IgD-negative memory B cell (primary cell): ENCODE measurements at regions not wholly inside any gene's neighbourhood (a gene's known extent, or its start where the extent isn't known, plus 50 kb on each side); places are given as distances from the start of the nearest gene placed in this dataset.

ENCODE experiments used
- H3K27ac Mint-ChIP-seq, 3 donors: one replicate each; pipeline ENCODE4 v1.8.0; 2020 to 2022; ENCODE audit warnings: mild to moderate bottlenecking in 3 of 3, mixed read lengths in 3 of 3, moderate library complexity in 1 of 3
- H3K27me3 Mint-ChIP-seq: one replicate; pipeline ENCODE4 v1.8.0; 2021; ENCODE audit warnings: mixed read lengths
- H3K36me3 Mint-ChIP-seq: one replicate; pipeline ENCODE4 v1.8.0; 2020; ENCODE audit warnings: mild to moderate bottlenecking, mixed read lengths
- H3K4me1 Mint-ChIP-seq, 3 donors: one replicate each; pipeline ENCODE4 v1.8.0; 2020 to 2022; ENCODE audit warnings: mixed read lengths in 3 of 3, mild to moderate bottlenecking in 1 of 3
- H3K4me3 Mint-ChIP-seq, 4 donors: one replicate each; pipeline ENCODE4 v1.8.0; 2020 to 2022; ENCODE audit warnings: mild to moderate bottlenecking in 4 of 4, mixed read lengths in 4 of 4, moderate library complexity in 3 of 4
- H3K9me3 Mint-ChIP-seq, 3 donors: one replicate each; pipeline ENCODE4 v1.8.0; 2020 to 2021; ENCODE audit warnings: mixed read lengths in 3 of 3, mild to moderate bottlenecking in 1 of 3

DNA sequence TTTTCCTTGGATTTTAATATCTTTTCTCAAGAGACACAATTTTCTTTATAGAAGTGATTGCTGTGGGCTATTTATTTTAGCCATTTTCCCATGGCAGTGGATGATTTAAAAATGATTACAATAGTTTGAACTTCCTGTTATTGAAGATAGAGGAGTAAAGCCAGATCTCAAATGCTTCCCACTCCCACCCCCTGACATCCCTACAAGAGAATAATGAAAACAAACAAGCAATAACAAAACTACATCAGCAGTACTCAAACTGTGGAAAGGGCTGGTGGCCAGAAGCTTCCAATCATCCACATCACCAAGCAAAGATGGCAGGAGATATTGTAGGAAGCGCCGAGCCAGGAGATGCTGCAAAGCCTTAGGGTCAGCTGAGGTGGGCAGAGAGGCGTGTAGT lies 831.1 kb upstream of the NR2F2 start:
- Mint-ChIP-seq H3K27me3 (no peaks in the 10 kb centered on the region), H3K27ac (no peak overlapping the region), H3K9me3 (peaks cover 0 to 13% (median 5%) of the 10 kb centered on the region in 3 donors), H3K36me3 (no peaks in the 10 kb centered on the region), H3K4me3 (no peak overlapping the region), H3K4me1 (no peaks in the 10 kb centered on the region)

DNA sequence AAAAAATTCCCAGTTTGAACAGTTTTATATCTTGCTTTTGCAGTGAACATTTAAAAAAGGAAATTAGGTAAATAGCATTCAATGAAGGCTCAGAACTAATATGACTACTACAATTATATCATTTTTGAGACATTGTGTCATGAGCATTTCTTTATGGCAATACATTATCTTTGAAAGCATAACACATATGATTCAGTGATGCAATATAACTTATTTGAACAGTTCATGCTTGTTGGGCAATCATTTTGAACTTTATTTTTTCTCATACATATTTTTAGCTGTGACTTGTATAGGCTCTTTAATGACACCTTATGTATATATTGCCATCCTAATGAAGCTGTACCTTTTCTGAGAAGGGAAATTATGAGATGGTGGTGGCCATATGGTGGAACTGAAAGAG lies 828.6 kb upstream of the NR2F2 start:
- Mint-ChIP-seq H3K9me3 (peaks cover 0 to 6% (median 0%) of the 10 kb centered on the region in 3 donors), H3K36me3 (no peaks in the 10 kb centered on the region), H3K27ac (no peak overlapping the region), H3K4me1 (no peaks in the 10 kb centered on the region), H3K4me3 (no peak overlapping the region), H3K27me3 (no peaks in the 10 kb centered on the region)

DNA sequence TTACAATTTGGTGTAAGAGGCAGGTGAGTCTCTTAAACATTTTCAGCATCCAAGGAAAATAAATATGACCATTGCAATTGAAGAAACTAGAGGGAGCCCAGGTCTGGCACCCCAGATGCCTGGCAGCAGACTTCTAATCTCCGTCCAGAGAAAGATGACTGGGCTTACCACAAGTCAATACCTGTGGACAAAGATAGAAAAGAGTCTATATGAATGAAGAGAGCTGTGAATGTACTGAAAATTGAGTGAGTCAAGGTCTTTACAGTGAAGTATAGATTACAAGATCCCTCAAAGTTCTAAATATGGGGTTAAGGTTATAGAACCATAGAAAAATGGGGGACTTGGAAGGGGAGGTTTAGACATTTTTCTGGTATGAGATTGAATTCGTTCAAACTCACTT lies 827.4 kb upstream of the NR2F2 start:
- Mint-ChIP-seq H3K36me3 (no peaks in the 10 kb centered on the region), H3K27ac (no peak overlapping the region), H3K9me3 (peaks cover 0 to 6% (median 0%) of the 10 kb centered on the region in 3 donors), H3K4me3 (no peak overlapping the region), H3K4me1 (no peaks in the 10 kb centered on the region), H3K27me3 (no peaks in the 10 kb centered on the region)

DNA sequence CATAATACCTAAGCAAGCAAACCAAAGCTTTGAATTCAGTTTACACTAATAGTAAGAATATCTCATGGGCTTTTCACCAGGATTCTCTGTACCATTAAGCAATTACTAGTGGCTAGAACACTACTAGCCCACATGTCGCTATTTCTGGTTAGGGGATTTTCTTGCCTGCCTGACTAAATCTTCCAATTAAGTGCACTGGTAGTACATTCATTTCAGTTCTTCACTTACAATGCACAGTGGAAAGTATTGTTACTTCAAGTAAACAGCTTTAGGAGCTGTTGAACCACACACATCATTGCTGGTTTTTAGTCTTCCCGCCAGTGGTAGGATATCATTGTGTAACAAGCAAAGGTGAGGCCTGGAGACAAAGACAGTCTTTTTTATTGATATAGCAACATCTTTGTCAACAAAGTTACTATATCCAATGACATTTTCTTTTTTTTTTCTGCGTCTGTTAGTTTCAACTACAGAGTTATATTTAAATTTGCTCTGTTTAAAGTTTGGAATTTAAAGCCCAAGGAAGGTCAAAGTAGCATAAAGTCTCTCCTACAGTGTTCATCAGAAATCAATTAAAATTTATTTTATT lies 826.8 kb upstream of the NR2F2 start:
- Mint-ChIP-seq H3K9me3 (peaks cover 0 to 6% (median 0%) of the 10 kb centered on the region in 3 donors), H3K27ac (no peak overlapping the region), H3K36me3 (no peaks in the 10 kb centered on the region), H3K4me3 (no peak overlapping the region), H3K27me3 (no peaks in the 10 kb centered on the region), H3K4me1 (no peaks in the 10 kb centered on the region)

DNA sequence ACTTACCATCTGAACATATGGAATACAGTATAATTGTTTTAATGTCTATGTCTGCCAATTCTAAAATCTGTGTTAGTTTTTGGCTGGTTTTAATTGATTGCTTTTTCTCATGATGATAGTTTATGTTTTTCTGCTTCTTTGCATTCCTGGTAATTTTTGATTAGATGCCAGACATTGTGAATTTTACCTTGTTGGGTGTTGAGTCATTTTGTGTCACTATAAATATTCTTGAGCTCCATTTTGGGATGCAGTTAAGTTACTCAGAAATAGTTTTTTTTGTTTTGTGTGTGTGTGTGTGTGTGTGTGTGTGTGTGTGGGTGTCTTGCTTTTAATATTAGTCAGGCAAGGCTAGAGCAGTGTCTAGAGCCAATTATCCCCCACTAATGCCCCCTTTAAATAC lies 818.8 kb upstream of the NR2F2 start:
- no peaks in the 10 kb centered on the region for H3K4me1 Mint-ChIP-seq
- H3K9me3 Mint-ChIP-seq, result no peaks in the 10 kb centered on the region

DNA sequence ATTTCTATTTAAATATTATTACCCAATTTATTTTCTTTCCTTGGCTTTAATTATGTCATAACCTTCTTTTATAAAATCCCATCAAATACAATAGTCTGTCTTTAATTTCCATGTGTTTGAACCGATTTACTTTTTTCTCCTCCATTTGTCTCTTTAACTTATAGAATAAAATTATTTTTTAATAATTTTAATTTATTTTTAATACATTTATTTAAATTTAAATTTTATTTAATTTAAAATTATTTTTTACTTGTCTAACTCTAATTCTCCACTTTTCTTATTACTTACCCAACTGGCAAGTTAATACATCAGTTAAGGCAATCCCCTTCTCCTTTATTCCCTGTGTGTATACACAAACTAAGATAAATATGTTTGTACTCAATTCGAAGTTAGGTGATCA lies 817.6 kb upstream of the NR2F2 start:
- no peak overlapping the region for H3K4me3 Mint-ChIP-seq
- no peaks in the 10 kb centered on the region for H3K36me3 Mint-ChIP-seq
- no peaks in the 10 kb centered on the region for H3K27me3 Mint-ChIP-seq
- H3K27ac Mint-ChIP-seq, result no peak overlapping the region
- H3K9me3 Mint-ChIP-seq, result no peaks in the 10 kb centered on the region
- H3K4me1 Mint-ChIP-seq, result no peaks in the 10 kb centered on the region

More for the DNA sequence above, 818.8 kb upstream of the NR2F2 start:
- H3K4me3 Mint-ChIP-seq, result no peak overlapping the region
- no peaks in the 10 kb centered on the region for H3K36me3 Mint-ChIP-seq
- H3K27me3 Mint-ChIP-seq, result no peaks in the 10 kb centered on the region
- H3K27ac Mint-ChIP-seq, result no peak overlapping the region

DNA sequence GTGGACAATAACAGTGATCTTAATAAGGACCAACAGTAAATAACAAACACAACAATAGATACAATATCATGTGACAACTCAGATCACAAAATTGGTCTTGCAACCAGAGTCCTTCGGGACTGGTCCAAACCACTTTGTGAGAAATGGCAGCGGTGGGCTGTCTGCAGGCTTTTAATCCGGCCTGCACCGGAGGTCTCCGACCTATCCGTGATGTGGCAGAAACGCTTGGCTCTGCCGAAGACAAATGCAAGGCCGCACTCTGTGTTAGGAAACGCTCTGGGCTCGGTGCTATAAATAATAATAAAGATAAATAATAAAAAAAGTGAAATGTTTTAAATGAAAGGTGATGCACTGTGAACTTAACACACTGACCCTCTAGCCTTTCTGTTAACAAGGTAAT lies 810.6 kb upstream of the NR2F2 start:
- peaks cover 0 to 4% (median 3%) of the 10 kb centered on the region in 3 donors for H3K9me3 Mint-ChIP-seq
- no peak overlapping the region for H3K27ac Mint-ChIP-seq
- H3K36me3 Mint-ChIP-seq, result no peaks in the 10 kb centered on the region
- H3K4me3 Mint-ChIP-seq, result no peak overlapping the region
- no peaks in the 10 kb centered on the region for H3K4me1 Mint-ChIP-seq
- H3K27me3 Mint-ChIP-seq, result peaks cover 1% of the 10 kb centered on the region

DNA sequence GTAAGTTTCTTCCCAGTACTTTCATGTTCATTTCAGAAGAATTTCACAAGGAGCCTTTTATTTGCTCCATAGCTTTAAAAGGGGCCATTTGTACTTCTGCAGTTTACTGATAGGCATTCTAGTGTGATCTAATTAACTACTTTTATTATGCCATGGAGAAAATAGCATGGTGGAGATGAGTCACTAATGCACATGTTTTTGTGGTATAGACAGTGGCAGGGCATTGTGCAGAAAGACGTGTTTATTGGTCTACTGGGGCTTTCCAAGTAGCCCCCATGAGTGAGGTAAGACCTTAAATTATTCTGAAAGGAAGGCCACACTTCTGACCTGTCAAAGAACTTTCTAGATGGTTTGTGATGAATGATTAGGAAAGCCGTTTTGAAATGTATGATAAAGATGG lies 810.0 kb upstream of the NR2F2 start:
- Mint-ChIP-seq H3K4me1 (no peaks in the 10 kb centered on the region), H3K27ac (no peak overlapping the region), H3K9me3 (peaks cover 0 to 8% (median 3%) of the 10 kb centered on the region in 3 donors), H3K4me3 (no peak overlapping the region), H3K36me3 (no peaks in the 10 kb centered on the region), H3K27me3 (peaks cover 1% of the 10 kb centered on the region)

DNA sequence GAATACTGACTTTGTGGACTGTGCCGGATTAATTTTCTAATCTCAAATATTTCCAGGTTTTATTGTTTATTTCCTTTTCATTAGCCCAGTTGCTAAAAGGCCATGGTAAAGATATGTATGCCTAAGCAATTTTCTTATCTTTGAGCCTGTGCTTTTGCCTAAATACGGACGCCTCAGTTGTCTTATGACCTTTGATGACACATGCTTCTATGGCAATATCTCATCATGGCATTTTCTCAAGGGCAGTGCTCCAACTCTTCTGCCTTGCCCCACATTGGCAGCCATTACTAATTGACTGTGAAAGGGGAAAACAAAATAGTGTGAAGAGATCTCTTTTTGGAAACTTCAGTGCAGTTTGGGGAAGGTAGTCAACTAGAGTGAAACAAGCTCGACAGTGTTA lies 809.6 kb upstream of the NR2F2 start:
- Mint-ChIP-seq H3K27ac (no peak overlapping the region), H3K27me3 (peaks cover 1% of the 10 kb centered on the region), H3K4me3 (no peak overlapping the region), H3K4me1 (no peaks in the 10 kb centered on the region), H3K9me3 (peaks cover 0 to 8% (median 3%) of the 10 kb centered on the region in 3 donors), H3K36me3 (no peaks in the 10 kb centered on the region)

DNA sequence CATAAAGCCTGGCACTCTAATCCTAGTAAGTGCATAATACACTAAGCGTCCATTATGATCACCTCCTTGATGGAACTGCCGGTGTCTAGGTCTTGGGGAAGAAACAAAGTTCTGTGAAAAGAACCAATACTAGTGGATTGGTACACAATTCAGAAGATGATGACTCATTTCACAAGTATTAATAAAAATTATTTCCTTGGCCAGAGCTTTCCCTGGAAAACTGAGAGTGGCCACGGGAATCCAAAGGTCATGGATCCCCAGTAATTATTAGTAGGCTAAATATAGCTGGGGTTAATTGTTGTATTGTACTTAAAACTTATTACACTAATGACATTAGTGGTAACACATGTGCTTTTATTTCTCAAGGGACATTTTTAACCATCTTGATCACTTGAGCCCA lies 808.0 kb upstream of the NR2F2 start:
- no peaks in the 10 kb centered on the region for H3K36me3 Mint-ChIP-seq
- H3K4me3 Mint-ChIP-seq, result no peak overlapping the region
- no peaks in the 10 kb centered on the region for H3K4me1 Mint-ChIP-seq
- H3K27me3 Mint-ChIP-seq, result peaks cover 1% of the 10 kb centered on the region
- H3K27ac Mint-ChIP-seq, result no peak overlapping the region
- H3K9me3 Mint-ChIP-seq, result peaks cover 0 to 15% (median 3%) of the 10 kb centered on the region in 3 donors

DNA sequence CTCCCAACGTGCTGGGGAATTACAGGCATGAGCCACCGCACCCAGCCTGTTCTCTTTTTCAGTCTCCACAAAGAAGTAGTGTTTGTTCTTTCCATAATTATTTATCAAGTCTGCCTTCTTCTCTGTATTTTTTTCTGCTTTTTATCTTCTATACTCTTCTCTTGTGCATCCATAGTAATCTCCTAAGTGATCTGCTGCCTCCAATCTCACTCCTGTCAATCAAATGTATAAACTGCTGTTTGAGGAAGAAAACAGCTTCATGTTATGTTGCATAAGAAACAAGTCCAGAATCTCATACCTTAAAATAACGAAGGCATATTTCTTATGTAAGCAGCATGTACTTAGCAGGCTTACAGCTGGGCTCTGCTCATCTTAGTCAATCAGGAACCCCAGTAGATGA lies 801.6 kb upstream of the NR2F2 start:
- H3K27me3 Mint-ChIP-seq, result no peaks in the 10 kb centered on the region

DNA sequence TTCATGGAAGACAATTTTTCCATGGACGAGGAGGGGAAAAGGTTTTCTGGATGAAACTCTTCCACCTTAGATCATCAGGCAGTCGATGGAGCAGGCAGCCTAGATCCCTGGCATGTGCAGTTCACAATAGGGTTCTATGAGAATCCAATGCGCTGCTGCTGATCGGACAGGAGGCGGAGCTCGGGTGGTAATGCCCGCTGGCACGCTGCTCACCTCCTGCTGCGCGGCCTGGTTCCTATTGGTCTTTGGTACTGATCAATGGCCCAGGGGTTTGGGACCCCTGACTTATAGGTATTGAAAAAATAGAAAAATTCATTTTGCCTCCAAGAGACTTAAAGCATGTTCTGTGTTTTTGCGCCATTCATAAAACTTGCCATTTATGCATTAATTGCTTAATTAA lies 793.9 kb upstream of the NR2F2 start:
- Mint-ChIP-seq H3K27me3 (no peaks in the 10 kb centered on the region), H3K36me3 (no peaks in the 10 kb centered on the region), H3K4me1 (no peaks in the 10 kb centered on the region), H3K4me3 (no peak overlapping the region), H3K9me3 (peaks cover 2 to 10% (median 2%) of the 10 kb centered on the region in 3 donors), H3K27ac (no peak overlapping the region)

More for the DNA sequence above, 801.6 kb upstream of the NR2F2 start:
- H3K4me3 Mint-ChIP-seq, result no peak overlapping the region
- no peak overlapping the region for H3K27ac Mint-ChIP-seq
- peaks cover 0 to 21% (median 9%) of the 10 kb centered on the region in 3 donors for H3K9me3 Mint-ChIP-seq
- H3K36me3 Mint-ChIP-seq, result peaks cover 2% of the 10 kb centered on the region
- no peaks in the 10 kb centered on the region for H3K4me1 Mint-ChIP-seq

DNA sequence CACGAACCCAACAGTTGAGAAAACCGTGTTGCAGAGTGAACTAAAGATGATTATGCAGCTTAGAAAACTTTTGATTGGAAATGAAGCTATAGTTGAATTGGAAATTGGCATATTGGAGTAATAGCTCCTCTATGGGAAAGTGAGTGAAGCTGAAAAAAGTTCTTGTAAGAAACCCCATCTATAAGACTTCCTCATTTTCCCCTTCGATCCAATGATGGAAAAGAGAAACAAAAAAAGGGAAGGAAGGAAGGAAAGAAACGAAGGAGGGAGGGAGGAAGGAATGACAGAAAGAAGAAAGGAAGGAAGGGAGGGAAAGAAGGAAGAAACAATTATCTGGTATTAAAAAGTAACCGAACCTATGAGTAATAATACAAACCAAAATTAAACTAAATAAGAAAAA lies 791.8 kb upstream of the NR2F2 start:
- Mint-ChIP-seq H3K4me3 (no peak overlapping the region), H3K27ac (no peak overlapping the region), H3K36me3 (no peaks in the 10 kb centered on the region), H3K4me1 (no peaks in the 10 kb centered on the region), H3K27me3 (no peaks in the 10 kb centered on the region), H3K9me3 (peaks cover 0 to 8% (median 3%) of the 10 kb centered on the region in 3 donors)

DNA sequence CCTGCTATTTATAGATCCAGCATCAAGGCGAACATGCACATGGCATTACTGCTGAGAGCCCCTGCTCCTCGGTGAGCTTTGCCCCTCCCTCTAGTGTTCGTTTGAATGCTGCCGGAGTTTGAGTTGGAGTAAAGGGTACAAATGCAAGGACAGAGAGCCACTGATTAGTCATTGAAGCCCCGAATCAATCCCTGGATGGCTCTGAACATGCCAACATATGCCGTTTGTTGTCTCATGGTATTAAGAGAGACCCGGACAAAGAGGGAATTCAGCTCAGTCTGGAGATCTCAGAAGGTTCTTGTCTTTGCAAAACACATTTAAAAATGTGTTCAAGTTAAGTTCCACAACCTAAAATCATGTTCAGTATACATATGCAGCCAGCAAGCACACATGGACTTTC lies 789.2 kb upstream of the NR2F2 start:
- Mint-ChIP-seq H3K27ac (no peak overlapping the region), H3K27me3 (no peaks in the 10 kb centered on the region), H3K9me3 (peaks cover 3 to 7% (median 6%) of the 10 kb centered on the region in 3 donors), H3K36me3 (no peaks in the 10 kb centered on the region), H3K4me3 (no peak overlapping the region), H3K4me1 (no peaks in the 10 kb centered on the region)

DNA sequence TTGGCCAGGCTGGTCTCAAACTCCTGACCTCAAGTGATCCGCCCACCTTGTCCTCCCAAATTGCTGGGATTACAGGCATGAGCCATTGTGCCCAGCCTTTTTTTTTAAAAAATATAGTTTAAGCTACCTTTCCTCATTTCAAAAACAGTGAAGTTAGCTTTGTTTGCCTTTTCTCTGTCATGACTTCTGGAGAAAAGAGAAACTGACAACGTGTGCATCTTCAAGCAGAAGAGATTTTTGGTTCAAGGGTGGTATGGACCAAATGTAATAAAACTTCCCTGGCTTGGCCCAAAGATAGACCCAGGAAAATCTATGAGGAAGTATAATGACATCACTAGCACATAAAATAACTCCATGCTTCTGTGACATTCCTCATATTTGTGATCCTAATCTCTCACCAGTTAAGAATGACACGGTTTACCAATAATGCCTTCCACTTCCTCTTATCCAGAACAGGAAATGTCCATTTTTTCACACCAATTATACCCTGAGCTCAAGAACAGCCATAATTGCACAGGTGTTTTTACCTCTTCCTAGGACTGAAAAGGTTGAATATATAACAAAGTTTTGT lies 781.2 kb upstream of the NR2F2 start:
- Mint-ChIP-seq H3K27ac (no peak overlapping the region), H3K4me3 (no peak overlapping the region), H3K27me3 (no peaks in the 10 kb centered on the region), H3K4me1 (no peaks in the 10 kb centered on the region), H3K9me3 (peaks cover 1 to 9% (median 6%) of the 10 kb centered on the region in 3 donors), H3K36me3 (no peaks in the 10 kb centered on the region)

DNA sequence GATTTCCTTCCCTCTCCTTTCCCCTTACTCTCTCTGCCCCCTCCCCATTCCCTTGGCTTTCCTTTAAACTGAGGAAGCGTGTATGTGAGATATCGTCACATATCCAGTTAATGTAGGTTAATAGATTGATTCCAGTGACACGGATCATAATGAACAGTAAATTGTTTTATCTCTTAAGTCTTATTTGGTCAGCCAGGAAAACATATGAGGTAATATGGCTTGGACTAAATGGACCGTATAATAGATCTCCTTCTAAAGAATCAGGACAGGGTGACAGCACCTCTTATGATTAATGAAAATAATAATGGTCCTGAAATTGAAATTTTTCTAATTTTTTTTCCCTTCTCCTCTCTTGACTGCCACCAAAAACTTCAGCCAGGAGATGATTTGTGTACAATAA lies 779.8 kb upstream of the NR2F2 start:
- Mint-ChIP-seq H3K27me3 (no peaks in the 10 kb centered on the region), H3K27ac (no peak overlapping the region), H3K36me3 (no peaks in the 10 kb centered on the region), H3K9me3 (peaks cover 1 to 9% (median 5%) of the 10 kb centered on the region in 3 donors), H3K4me3 (peak overlapping the region in 1 of 4 donors; percentile 15), H3K4me1 (no peaks in the 10 kb centered on the region)
